Stomach (tissue), 8 donors: ENCODE measurements at regions not wholly inside any gene's neighbourhood (a gene's known extent, or its start where the extent isn't known, plus 50 kb on each side); places are given as distances from the start of the nearest gene placed in this dataset.

Experiments used
- DNase-seq, 2 donors: peaks; one replicate each; pipeline versions ENCODE4 v3.0.0 to v3.0.0-alpha.2; 2013 to 2019
- H3K27ac ChIP-seq, 5 donors: fragments of 200-600 bp in 4 of 5; sonication (generic) in 4 of 5; one replicate each; pipeline ENCODE4 v1.5.1; 2013 to 2019; ENCODE audit warnings: mild to moderate bottlenecking in 1 of 5, moderate library complexity in 1 of 5
- H3K27me3 ChIP-seq, 3 donors: fragments of 200-600 bp; sonication (generic); one replicate each; pipeline ENCODE4 v1.5.1; 2017 to 2019; ENCODE audit warnings: mixed run types in 1 of 3
- H3K36me3 ChIP-seq, 4 donors: fragments of 200-600 bp; sonication (generic); 1 replicate in 3 of 4; 2 replicates in 1 of 4; pipeline ENCODE4 v1.5.1; 2016 to 2019
- H3K4me1 ChIP-seq, 4 donors: fragments of 200-600 bp; sonication (generic); one replicate each; pipeline ENCODE4 v1.5.1; 2016 to 2019
- H3K4me3 ChIP-seq, 4 donors: fragments of 200-600 bp; sonication (generic) in 3 of 4; one replicate each; pipeline ENCODE4 v1.5.1; 2016 to 2019; ENCODE audit warnings: mild to moderate bottlenecking in 1 of 4
- H3K9me3 ChIP-seq, 4 donors: fragments of 200-600 bp; sonication (generic); one replicate each; pipeline ENCODE4 v1.5.1; 2016 to 2019
- EP300 ChIP-seq: sonication (generic); formaldehyde crosslinking; IDR thresholded peaks from one replicate; pipeline ENCODE4 v1.6.1; 2017; ENCODE audit warnings: antibody characterized with exemption
- POLR2A ChIP-seq, 4 donors: fragments of 450-650 bp; IDR thresholded peaks; one replicate each; pipeline ENCODE4 v1.6.1; 2016; ENCODE audit warnings: antibody characterized with exemption in 4 of 4, control low read depth in 2 of 4, mild to moderate bottlenecking in 1 of 4, moderate library complexity in 1 of 4
- POLR2AphosphoS5 ChIP-seq, 3 donors: sonication (generic); formaldehyde crosslinking; IDR thresholded peaks; one replicate each; pipeline ENCODE4 v1.6.1; 2016; ENCODE audit warnings: antibody characterized with exemption in 3 of 3
- WGBS, 5 donors: extraction: QIAGEN DNeasy Blood & Tissue Kit in 3 of 5; methylation state at CpG; one replicate each; pipeline versions ENCODE4 v1.1.5 to v1.1.7; 2013 to 2018; 5-methylcytosine and 5-hydroxymethylcytosine counted together
- intact Hi-C: fragments of 100-400 bp; cut with DNase I; formaldehyde crosslinking; loops from one replicate; pipeline ENCODE4 v1.15.1; 2023; ENCODE audit warnings: low total_unique reads
- TF ChIP-seq, protein P1 (sequence below), 7 experiments: fragments of 450-650 bp in 4 of 7; fragments of 200-600 bp in 3 of 7; sonication (generic) in 3 of 7; IDR thresholded peaks; one replicate each; pipeline ENCODE4 v1.5.1; 2016 to 2019; ENCODE audit warnings: antibody characterized with exemption in 7 of 7, control low read depth in 2 of 7, mild to moderate bottlenecking in 1 of 7
- donor health status: healthy with polysubstance abuse.
- donor health status: Bipolar disorder and iron deficiency.
- donor health status: healthy.

DNA sequence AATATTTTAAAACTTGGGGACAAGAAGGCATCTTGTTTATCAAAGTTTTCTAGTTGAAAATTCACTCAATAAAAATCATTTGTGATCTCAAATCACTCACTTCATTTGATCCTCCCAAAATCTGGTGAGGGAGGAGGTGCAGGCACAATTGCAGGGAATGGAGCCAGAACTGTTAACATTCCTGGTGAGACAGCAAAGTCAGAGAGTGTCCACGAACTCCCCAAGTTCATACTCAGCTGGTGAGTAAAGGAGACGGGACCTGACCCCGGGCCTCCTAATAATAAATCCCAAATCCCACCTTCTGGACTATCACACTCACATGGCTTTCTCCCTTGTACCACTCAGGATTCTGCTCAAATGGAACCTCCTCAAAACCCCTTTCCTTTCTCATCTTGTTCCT lies 252.3 kb upstream of the LRTM1 start:
- TF ChIP-seq EP300 = no peak
- TF ChIP-seq, protein P1, sequence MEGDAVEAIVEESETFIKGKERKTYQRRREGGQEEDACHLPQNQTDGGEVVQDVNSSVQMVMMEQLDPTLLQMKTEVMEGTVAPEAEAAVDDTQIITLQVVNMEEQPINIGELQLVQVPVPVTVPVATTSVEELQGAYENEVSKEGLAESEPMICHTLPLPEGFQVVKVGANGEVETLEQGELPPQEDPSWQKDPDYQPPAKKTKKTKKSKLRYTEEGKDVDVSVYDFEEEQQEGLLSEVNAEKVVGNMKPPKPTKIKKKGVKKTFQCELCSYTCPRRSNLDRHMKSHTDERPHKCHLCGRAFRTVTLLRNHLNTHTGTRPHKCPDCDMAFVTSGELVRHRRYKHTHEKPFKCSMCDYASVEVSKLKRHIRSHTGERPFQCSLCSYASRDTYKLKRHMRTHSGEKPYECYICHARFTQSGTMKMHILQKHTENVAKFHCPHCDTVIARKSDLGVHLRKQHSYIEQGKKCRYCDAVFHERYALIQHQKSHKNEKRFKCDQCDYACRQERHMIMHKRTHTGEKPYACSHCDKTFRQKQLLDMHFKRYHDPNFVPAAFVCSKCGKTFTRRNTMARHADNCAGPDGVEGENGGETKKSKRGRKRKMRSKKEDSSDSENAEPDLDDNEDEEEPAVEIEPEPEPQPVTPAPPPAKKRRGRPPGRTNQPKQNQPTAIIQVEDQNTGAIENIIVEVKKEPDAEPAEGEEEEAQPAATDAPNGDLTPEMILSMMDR (IDR thresholded peaks at IDR 0.05) = no peak
- no peak for TF ChIP-seq POLR2AphosphoS5 (IDR thresholded peaks at IDR 0.05)
- TF ChIP-seq POLR2A (IDR thresholded peaks at IDR 0.05) = no peak
- Histone ChIP-seq H3K27ac (no peak overlapping the region), H3K9me3 (no peaks in the 10 kb centered on the region), H3K4me3 (no peak overlapping the region), H3K27me3 (no peaks in the 10 kb centered on the region), H3K36me3 (no peaks in the 10 kb centered on the region), H3K4me1 (no peaks in the 10 kb centered on the region)
- intact Hi-C loops = no loop called here
- 72 to 86% (median 81%) methylated on average over 3 of the region's 3 CpGs for WGBS, 5 donors
- DNase-seq = no peak

DNA sequence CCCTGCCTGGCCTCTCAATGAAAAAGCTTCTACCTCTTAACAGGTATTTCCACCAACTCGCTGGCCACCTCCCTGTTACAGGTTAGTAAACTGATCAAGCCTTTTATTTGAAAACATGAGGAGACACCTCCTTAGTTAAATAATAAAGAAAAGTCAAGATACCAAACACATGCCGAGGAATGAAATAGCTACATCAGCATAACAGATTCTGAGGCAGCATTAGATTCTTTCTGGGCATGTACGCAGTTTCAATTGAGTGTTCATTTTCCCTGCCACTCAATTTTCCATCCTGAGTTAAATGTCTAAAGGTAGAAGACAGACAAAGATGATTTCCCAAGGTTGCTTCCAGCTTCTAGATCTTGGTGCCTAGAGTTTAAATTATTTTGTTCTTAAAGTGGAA lies 250.5 kb upstream of the LRTM1 start:
- no peak for DNase-seq
- 40 to 55% (median 52%) methylated on average over 3 of the region's 3 CpGs for WGBS, 5 donors
- H3K27me3 ChIP-seq = no peaks in the 10 kb centered on the region
- H3K9me3 ChIP-seq = no peaks in the 10 kb centered on the region
- H3K4me3 ChIP-seq = no peak overlapping the region
- intact Hi-C loops = no loop called here
- no peaks in the 10 kb centered on the region for H3K36me3 ChIP-seq
- TF ChIP-seq, protein P1 (IDR thresholded peaks at IDR 0.05) = no peak
- TF ChIP-seq POLR2AphosphoS5 (IDR thresholded peaks at IDR 0.05) = no peak
- no peak for TF ChIP-seq EP300
- no peak for TF ChIP-seq POLR2A (IDR thresholded peaks at IDR 0.05)
- H3K27ac ChIP-seq = no peak overlapping the region
- no peaks in the 10 kb centered on the region for H3K4me1 ChIP-seq

DNA sequence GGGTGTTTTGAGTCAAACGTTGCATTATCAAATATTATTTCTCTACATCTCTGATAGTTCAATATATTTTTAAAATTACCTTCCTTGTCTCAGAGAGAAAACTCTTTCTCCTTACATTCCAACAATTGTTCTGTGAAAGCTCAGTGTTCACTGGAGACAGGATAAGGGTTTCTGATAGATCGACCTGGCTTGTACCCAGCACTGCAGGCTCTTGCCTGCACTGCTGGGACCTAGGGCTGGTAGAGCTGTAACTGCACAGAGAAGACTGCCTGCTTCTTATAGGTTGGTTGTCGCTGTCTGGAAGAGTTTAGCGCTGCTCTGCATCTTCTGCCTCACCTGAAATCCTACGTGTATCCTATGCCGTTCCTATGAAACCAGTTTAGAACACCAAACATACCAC lies 249.9 kb upstream of the LRTM1 start:
- Histone ChIP-seq H3K9me3 (peaks cover 0 to 4% (median 0%) of the 10 kb centered on the region in 4 donors), H3K4me1 (no peaks in the 10 kb centered on the region), H3K4me3 (no peak overlapping the region), H3K27me3 (no peaks in the 10 kb centered on the region), H3K27ac (no peak overlapping the region), H3K36me3 (no peaks in the 10 kb centered on the region)
- WGBS, 5 donors = 36 to 57% (median 46%) methylated on average over 6 of the region's 6 CpGs
- no peak for TF ChIP-seq EP300
- TF ChIP-seq POLR2AphosphoS5 (IDR thresholded peaks at IDR 0.05) = no peak
- TF ChIP-seq, protein P1 (IDR thresholded peaks at IDR 0.05) = no peak
- no peak for TF ChIP-seq POLR2A (IDR thresholded peaks at IDR 0.05)
- intact Hi-C loops = no loop called here
- DNase-seq = no peak

DNA sequence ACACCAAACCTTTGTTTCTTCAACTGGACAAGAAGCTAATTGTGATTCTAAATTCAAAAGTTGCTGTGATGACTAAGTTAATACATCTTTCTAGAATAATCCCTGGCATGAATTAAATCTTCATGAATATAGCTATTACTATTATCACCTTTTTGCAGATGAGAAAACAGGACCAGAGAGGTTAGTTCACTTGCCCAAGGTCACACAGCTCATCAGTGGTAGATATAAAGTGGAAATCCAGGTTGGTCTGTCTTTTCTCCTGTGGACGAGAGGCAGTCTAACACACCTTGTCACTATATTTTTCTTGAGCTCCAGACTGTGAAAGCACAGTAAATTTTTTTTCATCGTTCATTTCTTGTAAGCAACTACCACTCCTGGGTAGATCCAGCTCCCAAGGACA lies 247.6 kb upstream of the LRTM1 start:
- H3K9me3 ChIP-seq = peaks cover 0 to 9% (median 5%) of the 10 kb centered on the region in 4 donors
- TF ChIP-seq POLR2A (IDR thresholded peaks at IDR 0.05) (no peak), EP300 (no peak), POLR2AphosphoS5 (IDR thresholded peaks at IDR 0.05) (no peak)
- TF ChIP-seq, protein P1 (IDR thresholded peaks at IDR 0.05) = no peak
- H3K27ac ChIP-seq = no peak overlapping the region
- H3K4me1 ChIP-seq = no peaks in the 10 kb centered on the region
- H3K36me3 ChIP-seq = no peaks in the 10 kb centered on the region
- no peak for DNase-seq
- no peaks in the 10 kb centered on the region for H3K27me3 ChIP-seq
- H3K4me3 ChIP-seq = no peak overlapping the region
- 79 to 87% (median 84%) methylated on average over 2 of the region's 2 CpGs for WGBS, 5 donors
- intact Hi-C loops = no loop called here
